ENCODE measurements at regions not wholly inside any gene's neighbourhood (a gene's known extent, or its start where the extent isn't known, plus 50 kb on each side); places are given as distances from the start of the nearest gene placed in this dataset.
"Not testable (repeated sequence)": the region's sequence is repeated elsewhere in the genome, so short reads cannot be mapped to it uniquely, and the experiment has no call there.

GRCh38 chr13:54422946-54423345 is 1394.3 kb downstream of the OLFM4 start:
- H4K5ac ChIP-seq (ENCODE audit: insufficient read length, low read depth, low read length); H2BK12ac ChIP-seq (ENCODE audit: low read depth, low read length); H3K27me3 ChIP-seq (replicated peaks in 1 of 4; ENCODE audit: control insufficient read depth in 3 of 4, extremely low read depth in 1 of 4, insufficient read depth in 3 of 4, low read length in 3 of 4); H3K9ac ChIP-seq (replicated peaks in 1 of 4; ENCODE audit: extremely low read depth in 1 of 4, low read depth in 3 of 4, low read length in 3 of 4); H3K18ac ChIP-seq (ENCODE audit: extremely low read depth, low read length); H3K23ac ChIP-seq (ENCODE audit: insufficient read length); FAIRE-seq; H2BK5ac ChIP-seq (ENCODE audit: low read depth, low read length); H3K36me3 ChIP-seq (ENCODE audit: control insufficient read depth in 2 of 4, insufficient read depth in 4 of 4, low read length in 3 of 4); H4K20me1 ChIP-seq (replicated peaks in 1 of 2; ENCODE audit: control insufficient read depth in 1 of 2, insufficient read depth in 2 of 2, low read length in 2 of 2); DNase-seq (ENCODE audit: low read depth in 1 of 2, low spot score in 2 of 2); H3K4ac ChIP-seq (replicated peaks; ENCODE audit: insufficient read length, low read depth, low read length); H3K4me1 ChIP-seq (replicated peaks in 1 of 4; ENCODE audit: control insufficient read depth in 3 of 4, insufficient read depth in 4 of 4, low read length in 3 of 4); H2AK5ac ChIP-seq (ENCODE audit: low read depth, low read length); H3K27ac ChIP-seq (ENCODE audit: low read depth, low read length); H4K8ac ChIP-seq (ENCODE audit: extremely low read depth, insufficient read depth, low read length); H2BK20ac ChIP-seq (ENCODE audit: low read length); H4K91ac ChIP-seq (replicated peaks; ENCODE audit: insufficient read length, low read length); H3K14ac ChIP-seq (ENCODE audit: insufficient read length); H3K4me2 ChIP-seq (ENCODE audit: insufficient read depth in 1 of 2, low read depth in 2 of 2, low read length in 2 of 2); H3K9me3 ChIP-seq (ENCODE audit: insufficient read depth in 2 of 2, low read depth in 1 of 2, low read length in 1 of 2); H2BK120ac ChIP-seq (replicated peaks; ENCODE audit: low read depth, low read length); H3K79me1 ChIP-seq (ENCODE audit: low read depth, low read length); H3K79me2 ChIP-seq (ENCODE audit: control insufficient read depth in 1 of 2, insufficient read depth in 2 of 2, low read length in 2 of 2); POLR2A ChIA-PET (ENCODE audit: partially characterized antibody); H3K23me2 ChIP-seq (ENCODE audit: low read depth, low read length); H2BK15ac ChIP-seq (ENCODE audit: low read length); H2AFZ ChIP-seq (ENCODE audit: low read length); H3K4me3 ChIP-seq (ENCODE audit: extremely low read depth in 1 of 4, insufficient read depth in 2 of 4, low read depth in 3 of 4, low read length in 4 of 4); H3K56ac ChIP-seq (replicated peaks; ENCODE audit: insufficient read length, low read depth, low read length): not testable (repeated sequence)
- WGBS, 2 experiments (ENCODE audit: extremely low coverage in 1 of 2, insufficient coverage in 1 of 2, insufficient read length in 1 of 2, insufficient replicate concordance in 2 of 2, low coverage in 1 of 2, low lambda C conversion rate in 2 of 2, missing lambda C conversion rate in 1 of 2): 91% methylated on average over 14 of the region's 15 CpGs; no CpG with 5 or more reads in 1 of the 2 experiments
- CTCF ChIA-PET (ENCODE audit: partially characterized antibody): interaction anchor here (0.7 kb wide), 1 partner anchor 15 kb away, joined by 3 read pairs; no protein-coding TSS in a partner anchor

Data from H1 (cell line).